ENCODE measurements at regions not wholly inside any gene's neighbourhood (a gene's known extent, or its start where the extent isn't known, plus 50 kb on each side); places are given as distances from the start of the nearest gene placed in this dataset.

- DNase-seq: no peak
- H3K4me3 ChIP-seq (ENCODE audit: low read depth, low read length): no peak overlapping the region
- no peaks in the 10 kb centered on the region for H3K4me1 ChIP-seq
- TF ChIP-seq CTCF (IDR thresholded peaks at IDR 0.05; ENCODE audit: low read depth, low read length): no peak
- H3K9me3 ChIP-seq: no peaks in the 10 kb centered on the region
- no peaks in the 10 kb centered on the region for H3K36me3 ChIP-seq
- no peaks in the 10 kb centered on the region; the same call in 1 of the 2 replicates for H3K27me3 ChIP-seq
These were observed 55.2 kb upstream of the CBLN4 start for GRCh38 chr20:56060486-56060885.

DNA sequence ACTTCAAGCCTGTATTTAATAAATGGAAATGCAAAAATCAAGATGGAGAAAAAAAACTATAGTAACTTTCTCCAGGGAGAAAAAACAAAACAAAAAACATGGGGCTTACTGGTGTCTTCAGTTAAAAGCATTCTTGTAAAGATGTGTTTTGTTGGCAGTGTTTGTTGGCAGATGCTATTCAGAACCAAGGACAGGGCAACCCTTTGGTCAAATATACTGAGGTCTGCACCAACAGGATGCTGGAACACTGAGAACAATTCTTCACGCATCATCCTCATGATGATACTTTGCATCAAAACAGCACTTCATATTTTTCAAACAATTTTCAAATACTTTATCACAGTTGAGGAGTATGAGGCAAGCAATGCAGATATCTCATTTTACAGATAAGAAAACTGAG is 63.7 kb upstream of the CBLN4 start:
- no peak for DNase-seq
- no peak for TF ChIP-seq CTCF (IDR thresholded peaks at IDR 0.05; ENCODE audit: low read depth, low read length)
- Histone ChIP-seq H3K9me3 (no peaks in the 10 kb centered on the region), H3K4me1 (no peaks in the 10 kb centered on the region), H3K27me3 (no peaks in the 10 kb centered on the region), H3K4me3 (ENCODE audit: low read depth, low read length) (no peak overlapping the region), H3K36me3 (no peaks in the 10 kb centered on the region)

DNA sequence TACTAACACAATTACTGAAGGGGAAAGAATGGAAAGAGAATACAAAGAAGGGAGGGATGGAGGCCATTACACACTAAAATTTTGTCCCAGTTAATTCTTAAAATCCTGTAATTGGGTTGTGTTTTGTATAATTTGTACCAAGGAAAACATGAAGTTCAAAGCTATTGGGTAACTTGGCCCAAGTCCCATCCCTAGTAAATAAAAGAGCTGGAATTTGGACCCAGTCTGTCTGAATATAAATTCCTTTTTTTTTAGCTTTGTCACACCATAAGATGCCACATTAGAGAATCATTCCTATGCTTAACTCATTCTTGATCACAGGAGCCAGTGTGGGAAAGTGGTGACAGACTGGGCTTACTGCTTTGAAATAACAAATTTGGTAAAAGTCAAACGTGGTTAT is 66.8 kb upstream of the CBLN4 start:
- Histone ChIP-seq H3K4me3 (ENCODE audit: low read depth, low read length) (no peak overlapping the region), H3K9me3 (no peaks in the 10 kb centered on the region), H3K4me1 (no peaks in the 10 kb centered on the region), H3K36me3 (no peaks in the 10 kb centered on the region), H3K27me3 (no peaks in the 10 kb centered on the region)
- no peak for TF ChIP-seq CTCF (IDR thresholded peaks at IDR 0.05; ENCODE audit: low read depth, low read length)
- DNase-seq: no peak

- no peaks in the 10 kb centered on the region for H3K36me3 ChIP-seq
- TF ChIP-seq CTCF (IDR thresholded peaks at IDR 0.05; ENCODE audit: low read depth, low read length): no peak
- H3K9me3 ChIP-seq: no peaks in the 10 kb centered on the region
- DNase-seq: no peak
- no peaks in the 10 kb centered on the region for H3K4me1 ChIP-seq
- H3K4me3 ChIP-seq (ENCODE audit: low read depth, low read length): no peak overlapping the region
- H3K27me3 ChIP-seq: peaks cover 3% of the 10 kb centered on the region; the same call in 1 of the 2 replicates
These were observed 83.1 kb upstream of the CBLN4 start for GRCh38 chr20:56088375-56088774.

- DNase-seq: no peak
- H3K27me3 ChIP-seq: peaks cover 3% of the 10 kb centered on the region; the same call in 1 of the 2 replicates
- H3K36me3 ChIP-seq: no peaks in the 10 kb centered on the region
- no peak for TF ChIP-seq CTCF (IDR thresholded peaks at IDR 0.05; ENCODE audit: low read depth, low read length)
- H3K9me3 ChIP-seq: no peaks in the 10 kb centered on the region; the same call in 1 of the 2 replicates
- H3K4me1 ChIP-seq: no peaks in the 10 kb centered on the region
- H3K4me3 ChIP-seq (ENCODE audit: low read depth, low read length): no peak overlapping the region
These were observed 86.4 kb upstream of the CBLN4 start for GRCh38 chr20:56091628-56092234.

DNA sequence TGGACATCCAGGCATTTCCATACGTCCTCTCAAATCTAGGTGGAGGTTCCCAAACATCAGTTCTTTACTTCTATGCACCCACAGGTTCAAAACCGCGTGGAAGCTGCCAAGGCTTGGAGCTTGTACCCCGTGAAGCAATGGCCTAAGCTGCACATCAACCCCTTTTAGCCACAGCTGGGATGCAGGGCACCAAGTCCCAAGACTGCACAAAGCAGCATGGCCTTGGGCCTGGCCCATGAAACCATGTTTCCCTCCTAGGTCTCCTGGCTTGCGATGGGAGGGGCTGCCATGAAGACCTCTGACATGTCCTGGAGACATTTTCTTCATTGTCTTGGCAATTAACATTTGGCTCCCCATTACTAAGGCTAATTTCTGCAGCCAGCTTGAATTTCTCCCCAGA is 88.9 kb upstream of the CBLN4 start:
- Histone ChIP-seq H3K36me3 (no peaks in the 10 kb centered on the region), H3K9me3 (no peaks in the 10 kb centered on the region; the same call in 1 of the 2 replicates), H3K27me3 (no peaks in the 10 kb centered on the region), H3K4me1 (no peaks in the 10 kb centered on the region), H3K4me3 (ENCODE audit: low read depth, low read length) (no peak overlapping the region)
- no peak for DNase-seq
- no peak for TF ChIP-seq CTCF (IDR thresholded peaks at IDR 0.05; ENCODE audit: low read depth, low read length)
